ENCODE measurements at regions not wholly inside any gene's neighbourhood (a gene's known extent, or its start where the extent isn't known, plus 50 kb on each side); places are given as distances from the start of the nearest gene placed in this dataset.

GRCh38 chr9:129482521-129483414 is 138.1 kb downstream of the C9orf50 start:
- H3K36me3 Mint-ChIP-seq, result no peaks in the 10 kb centered on the region
- H3K27ac Mint-ChIP-seq, result peak overlapping the region in 1 of 2 donors; percentile 74
- peaks cover 2% of the 10 kb centered on the region in 2 donors for H3K4me1 Mint-ChIP-seq
- H3K27me3 Mint-ChIP-seq (ENCODE audit: low read depth in 2 of 2), result peaks cover 22 to 25% of the 10 kb centered on the region in 2 donors
- peak; percentile 37 to 54 for DNase-seq
- peaks cover 25% of the 10 kb centered on the region for H3K4me1 ChIP-seq (ENCODE audit: control insufficient read depth, insufficient read depth, low read length)
- WGBS (ENCODE audit: insufficient coverage), result 4% methylated on average over 83 of the region's 93 CpGs
- H3K4me3 Mint-ChIP-seq, result peak overlapping the region; percentile 74
- intact Hi-C loops (cut with micrococcal nuclease), result no loop called here
- TF ChIP-seq CTCF (IDR thresholded peaks at IDR 0.05), result no peak
- H3K27ac ChIP-seq (ENCODE audit: low read length), result peak overlapping the region; percentile 28
- ATAC-seq, result peak; percentile 59 to 69 (median 64)
- peak overlapping the region; percentile 20 for H3K4me3 ChIP-seq (ENCODE audit: low read length)
- H3K9me3 Mint-ChIP-seq, result no peaks in the 10 kb centered on the region
- H3K9me3 ChIP-seq (ENCODE audit: control insufficient read depth, insufficient read depth, low read length), result no peaks in the 10 kb centered on the region
- no peaks in the 10 kb centered on the region for H3K36me3 ChIP-seq (ENCODE audit: control insufficient read depth, insufficient read depth, low read length)
- peaks cover 21% of the 10 kb centered on the region for H3K27me3 ChIP-seq (ENCODE audit: control insufficient read depth, insufficient read depth, low read length)

- DNase-seq (no peak), ATAC-seq (no peak)
- H3K9me3 Mint-ChIP-seq, result no peaks in the 10 kb centered on the region
- no peaks in the 10 kb centered on the region for H3K4me1 Mint-ChIP-seq
- Histone ChIP-seq H3K27ac (ENCODE audit: low read length) (no peak overlapping the region), H3K36me3 (ENCODE audit: control insufficient read depth, insufficient read depth, low read length) (no peaks in the 10 kb centered on the region), H3K27me3 (ENCODE audit: control insufficient read depth, insufficient read depth, low read length) (peaks cover 21% of the 10 kb centered on the region), H3K9me3 (ENCODE audit: control insufficient read depth, insufficient read depth, low read length) (no peaks in the 10 kb centered on the region), H3K4me1 (ENCODE audit: control insufficient read depth, insufficient read depth, low read length) (peaks cover 21% of the 10 kb centered on the region), H3K4me3 (ENCODE audit: low read length) (no peak overlapping the region)
- H3K27ac Mint-ChIP-seq, result peak overlapping the region in 1 of 2 donors; percentile 74
- no peak for TF ChIP-seq CTCF (IDR thresholded peaks at IDR 0.05)
- no peaks in the 10 kb centered on the region for H3K36me3 Mint-ChIP-seq
- H3K4me3 Mint-ChIP-seq, result peak overlapping the region; percentile 56
- WGBS (ENCODE audit: insufficient coverage), result 17% methylated on average over 47 of the region's 55 CpGs
- H3K27me3 Mint-ChIP-seq (ENCODE audit: low read depth in 2 of 2), result peaks cover 22 to 25% of the 10 kb centered on the region in 2 donors
- intact Hi-C loops (cut with micrococcal nuclease), result no loop called here
These were observed 138.9 kb downstream of the C9orf50 start for GRCh38 chr9:129481810-129482511.

- H3K4me3 Mint-ChIP-seq, result peak overlapping the region; percentile 56
- H3K9me3 Mint-ChIP-seq, result no peaks in the 10 kb centered on the region
- no peaks in the 10 kb centered on the region for H3K36me3 Mint-ChIP-seq
- Histone ChIP-seq H3K9me3 (ENCODE audit: control insufficient read depth, insufficient read depth, low read length) (no peaks in the 10 kb centered on the region), H3K4me3 (ENCODE audit: low read length) (no peak overlapping the region), H3K36me3 (ENCODE audit: control insufficient read depth, insufficient read depth, low read length) (no peaks in the 10 kb centered on the region), H3K4me1 (ENCODE audit: control insufficient read depth, insufficient read depth, low read length) (peaks cover 21% of the 10 kb centered on the region), H3K27me3 (ENCODE audit: control insufficient read depth, insufficient read depth, low read length) (peaks cover 21% of the 10 kb centered on the region), H3K27ac (ENCODE audit: low read length) (no peak overlapping the region)
- ATAC-seq (no peak), DNase-seq (no peak)
- peak overlapping the region in 1 of 2 donors; percentile 74 for H3K27ac Mint-ChIP-seq
- TF ChIP-seq CTCF (IDR thresholded peaks at IDR 0.05), result no peak
- H3K4me1 Mint-ChIP-seq, result no peaks in the 10 kb centered on the region
- WGBS (ENCODE audit: insufficient coverage), result 79% methylated on average over 9 of the region's 9 CpGs
- intact Hi-C loops (cut with micrococcal nuclease), result no loop called here
- peaks cover 22 to 25% of the 10 kb centered on the region in 2 donors for H3K27me3 Mint-ChIP-seq (ENCODE audit: low read depth in 2 of 2)
These were observed 139.5 kb downstream of the C9orf50 start for GRCh38 chr9:129481424-129481809.

Data from natural killer cell (primary cell).